Loucy (cell line): ENCODE measurements at regions not wholly inside any gene's neighbourhood (a gene's known extent, or its start where the extent isn't known, plus 50 kb on each side); places are given as distances from the start of the nearest gene placed in this dataset.

Source experiments
- H2AFZ ChIP-seq: fragments of 200-600 bp; sonication (generic); 2 replicates; pipeline ENCODE4 v1.6.0; 2016; ENCODE audit warnings: antibody characterized with exemption, mild to moderate bottlenecking, low read length, moderate library complexity
- H3F3A ChIP-seq: fragments of 200-600 bp; 2 replicates; pipeline ENCODE4 v1.6.0; 2016; ENCODE audit warnings: antibody characterized with exemption, low read depth, mild to moderate bottlenecking
- H3K27me3 ChIP-seq: fragments of 200-600 bp; sonication (generic); 2 replicates; pipeline ENCODE4 v1.6.1; 2014; ENCODE audit warnings: low read length, mild to moderate bottlenecking; ENCODE audit not compliant: insufficient read depth, poor library complexity, severe bottlenecking
- H3K36me3 ChIP-seq: fragments of 200-600 bp; sonication (generic); 2 replicates; pipeline ENCODE4 v1.6.1; 2016; ENCODE audit warnings: low read length; ENCODE audit not compliant: insufficient read depth
- H3K4me1 ChIP-seq: fragments of 200-600 bp; sonication (generic); 2 replicates; pipeline ENCODE4 v1.5.1; 2014; ENCODE audit warnings: low read length, mild to moderate bottlenecking; ENCODE audit not compliant: insufficient read depth, poor library complexity, severe bottlenecking
- H3K4me2 ChIP-seq: fragments of 200-600 bp; sonication (generic); 2 replicates; pipeline ENCODE4 v1.6.0; 2014; ENCODE audit warnings: antibody characterized with exemption, low read length, low read depth, mild to moderate bottlenecking; ENCODE audit not compliant: poor library complexity, severe bottlenecking
- H3K4me3 ChIP-seq: fragments of 200-600 bp; sonication (generic); 2 replicates; pipeline ENCODE4 v1.5.1; 2014; ENCODE audit warnings: low read length, mild to moderate bottlenecking, mixed read lengths; ENCODE audit not compliant: poor library complexity, severe bottlenecking
- H3K79me2 ChIP-seq: fragments of 200-600 bp; sonication (generic); 2 replicates; pipeline ENCODE4 v1.6.1; 2014; ENCODE audit warnings: low read length; ENCODE audit not compliant: insufficient read depth
- H3K9ac ChIP-seq: fragments of 200-600 bp; sonication (generic); 2 replicates; pipeline ENCODE4 v1.6.0; 2014; ENCODE audit warnings: mild to moderate bottlenecking, low read depth, low read length, moderate library complexity; ENCODE audit not compliant: poor library complexity, severe bottlenecking
- H3K9me2 ChIP-seq: fragments of 200-600 bp; sonication (generic); replicated peaks from 2 replicates; pipeline ENCODE4 v1.6.1; 2016; ENCODE audit warnings: low read depth, low read length, mixed read lengths
- H3K9me3 ChIP-seq: fragments of 200-600 bp; sonication (generic); 2 replicates; pipeline ENCODE4 v1.6.1; 2014; ENCODE audit warnings: mild to moderate bottlenecking, antibody characterized with exemption, low read length, low read depth; ENCODE audit not compliant: insufficient read depth
- H4K20me1 ChIP-seq: fragments of 200-600 bp; sonication (generic); 2 replicates; pipeline ENCODE4 v1.6.0; 2014; ENCODE audit warnings: antibody characterized with exemption, low read length, mild to moderate bottlenecking; ENCODE audit not compliant: insufficient read depth, poor library complexity, severe bottlenecking
- EZH2phosphoT487 ChIP-seq: fragments of 200-600 bp; IDR thresholded peaks from 2 replicates; pipeline ENCODE4 v1.6.1; 2018; ENCODE audit warnings: antibody characterized with exemption, mild to moderate bottlenecking, moderate library complexity, borderline replicate concordance
- TF ChIP-seq, protein P1 (sequence below): fragments of 200-600 bp; sonication (generic); conservative IDR thresholded peaks from 2 replicates; pipeline ENCODE4 v1.5.1; 2014; ENCODE audit warnings: mild to moderate bottlenecking, antibody characterized with exemption, low read length

DNA sequence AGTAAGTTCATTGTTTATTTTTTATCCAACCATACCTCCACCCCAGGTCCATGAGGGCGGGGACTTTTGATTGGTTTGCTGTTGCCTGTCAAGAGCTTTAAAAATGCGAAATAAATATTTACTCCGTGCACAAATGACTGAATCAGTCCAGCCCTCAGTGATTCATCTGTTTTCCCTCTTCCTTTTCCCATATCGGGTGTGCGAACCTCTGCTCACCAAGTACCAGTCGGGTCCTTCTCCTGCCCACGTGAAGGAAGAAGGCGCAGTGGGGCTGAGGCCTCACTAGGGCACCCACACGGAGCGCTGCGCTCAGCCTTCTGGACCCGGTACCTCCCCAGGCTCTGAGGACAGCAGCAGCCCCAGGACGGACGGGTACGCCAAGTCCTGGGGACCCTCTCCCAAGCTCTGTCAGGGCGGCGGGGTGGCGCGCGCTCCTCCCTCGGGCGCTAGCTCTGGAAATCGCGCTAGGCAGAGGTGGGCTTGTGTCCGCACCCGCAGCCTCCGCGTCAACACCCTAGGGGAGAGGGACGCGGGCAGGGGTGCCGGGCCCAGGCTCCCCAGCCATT lies 70.5 kb upstream of the EPHB3 start:
- H3K36me3 ChIP-seq: no peaks in the 10 kb centered on the region
- H2AFZ ChIP-seq: no peak overlapping the region
- peaks cover 9% of the 10 kb centered on the region for H3K4me1 ChIP-seq
- H4K20me1 ChIP-seq: no peaks in the 10 kb centered on the region
- no peak overlapping the region for H3K9ac ChIP-seq
- H3K9me3 ChIP-seq: no peaks in the 10 kb centered on the region
- H3K4me3 ChIP-seq: no peak overlapping the region
- H3K4me2 ChIP-seq: no peak overlapping the region
- no peaks in the 10 kb centered on the region for H3K79me2 ChIP-seq
- H3K9me2 ChIP-seq: no peaks in the 10 kb centered on the region
- TF ChIP-seq, protein P1, sequence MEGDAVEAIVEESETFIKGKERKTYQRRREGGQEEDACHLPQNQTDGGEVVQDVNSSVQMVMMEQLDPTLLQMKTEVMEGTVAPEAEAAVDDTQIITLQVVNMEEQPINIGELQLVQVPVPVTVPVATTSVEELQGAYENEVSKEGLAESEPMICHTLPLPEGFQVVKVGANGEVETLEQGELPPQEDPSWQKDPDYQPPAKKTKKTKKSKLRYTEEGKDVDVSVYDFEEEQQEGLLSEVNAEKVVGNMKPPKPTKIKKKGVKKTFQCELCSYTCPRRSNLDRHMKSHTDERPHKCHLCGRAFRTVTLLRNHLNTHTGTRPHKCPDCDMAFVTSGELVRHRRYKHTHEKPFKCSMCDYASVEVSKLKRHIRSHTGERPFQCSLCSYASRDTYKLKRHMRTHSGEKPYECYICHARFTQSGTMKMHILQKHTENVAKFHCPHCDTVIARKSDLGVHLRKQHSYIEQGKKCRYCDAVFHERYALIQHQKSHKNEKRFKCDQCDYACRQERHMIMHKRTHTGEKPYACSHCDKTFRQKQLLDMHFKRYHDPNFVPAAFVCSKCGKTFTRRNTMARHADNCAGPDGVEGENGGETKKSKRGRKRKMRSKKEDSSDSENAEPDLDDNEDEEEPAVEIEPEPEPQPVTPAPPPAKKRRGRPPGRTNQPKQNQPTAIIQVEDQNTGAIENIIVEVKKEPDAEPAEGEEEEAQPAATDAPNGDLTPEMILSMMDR: no peak
- TF ChIP-seq EZH2phosphoT487: no peak
- no peaks in the 10 kb centered on the region for H3F3A ChIP-seq
- H3K27me3 ChIP-seq: no peaks in the 10 kb centered on the region

DNA sequence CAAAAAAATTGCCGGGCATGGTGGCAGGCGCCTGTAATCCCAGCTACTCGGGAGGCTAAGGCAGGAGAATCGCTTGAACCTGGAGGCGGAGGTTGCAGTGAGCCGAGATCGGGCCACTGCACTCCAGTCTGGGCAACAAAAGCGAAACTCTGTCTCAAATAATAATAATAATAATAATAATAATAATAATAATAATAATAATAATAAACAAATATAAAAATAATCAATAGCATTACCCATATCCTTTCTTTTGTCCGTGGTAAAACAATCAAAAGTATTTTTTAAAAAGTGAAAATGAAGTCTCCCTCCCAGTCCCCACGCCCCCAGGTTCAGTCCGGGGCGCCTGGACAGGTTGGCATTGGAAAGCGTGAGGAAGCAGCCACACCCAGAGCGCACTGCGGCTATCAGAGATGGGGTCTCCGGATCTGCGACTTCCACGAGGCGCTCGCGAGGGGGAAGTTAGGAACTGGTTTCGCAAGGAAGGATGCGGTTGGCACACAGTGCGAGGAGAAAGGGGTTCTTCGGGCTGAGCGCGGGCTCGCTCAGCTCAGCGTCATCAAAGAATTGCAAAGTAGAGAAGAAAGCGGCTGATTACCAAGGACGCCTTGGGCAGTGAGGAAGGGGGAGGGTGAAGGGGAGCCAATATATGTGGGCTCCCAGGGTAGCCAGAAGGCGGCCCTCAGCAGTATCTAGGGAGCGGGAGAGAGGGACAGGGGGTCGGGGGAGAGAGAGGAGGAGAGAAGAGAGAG lies 69.5 kb upstream of the EPHB3 start:
- no peaks in the 10 kb centered on the region for H3K9me2 ChIP-seq
- no peaks in the 10 kb centered on the region for H3K9me3 ChIP-seq
- no peaks in the 10 kb centered on the region for H3K79me2 ChIP-seq
- no peak overlapping the region for H3K4me3 ChIP-seq
- no peak overlapping the region for H2AFZ ChIP-seq
- no peaks in the 10 kb centered on the region for H3F3A ChIP-seq
- no peaks in the 10 kb centered on the region for H3K36me3 ChIP-seq
- H3K4me1 ChIP-seq: peaks cover 3% of the 10 kb centered on the region
- no peaks in the 10 kb centered on the region for H4K20me1 ChIP-seq
- H3K9ac ChIP-seq: no peak overlapping the region
- TF ChIP-seq, protein P1: no peak
- TF ChIP-seq EZH2phosphoT487: no peak
- no peak overlapping the region for H3K4me2 ChIP-seq
- no peaks in the 10 kb centered on the region for H3K27me3 ChIP-seq

DNA sequence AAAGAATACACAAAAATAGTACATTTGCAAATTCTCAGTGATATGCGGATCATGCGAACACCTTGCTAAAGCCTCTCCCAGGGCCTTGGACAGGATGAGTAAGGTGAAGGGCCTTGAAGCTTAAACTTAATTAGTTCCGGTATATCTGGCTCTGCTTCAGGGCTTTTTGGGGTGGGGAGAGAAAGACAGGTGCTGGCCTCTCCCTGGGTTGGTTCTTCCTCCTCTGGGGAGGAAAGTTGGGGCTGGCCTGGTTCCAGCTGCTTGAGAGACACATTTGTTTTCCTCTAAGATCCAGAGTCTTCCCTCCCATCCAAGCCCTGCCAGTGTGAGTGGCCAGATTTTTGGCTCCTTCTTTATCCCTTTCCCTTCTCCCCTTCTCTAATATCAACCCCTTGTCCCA lies 64.7 kb upstream of the EPHB3 start:
- Histone ChIP-seq H3K4me2 (no peak overlapping the region), H3K79me2 (no peaks in the 10 kb centered on the region), H3K9me3 (no peaks in the 10 kb centered on the region), H2AFZ (no peak overlapping the region), H4K20me1 (no peaks in the 10 kb centered on the region), H3K27me3 (no peaks in the 10 kb centered on the region), H3K4me3 (no peak overlapping the region), H3K36me3 (no peaks in the 10 kb centered on the region), H3F3A (no peaks in the 10 kb centered on the region), H3K4me1 (no peaks in the 10 kb centered on the region), H3K9ac (no peak overlapping the region), H3K9me2 (no peaks in the 10 kb centered on the region)
- TF ChIP-seq EZH2phosphoT487: no peak
- TF ChIP-seq, protein P1: no peak
